Upper lobe of left lung (tissue), 4 donors: ENCODE measurements at regions not wholly inside any gene's neighbourhood (a gene's known extent, or its start where the extent isn't known, plus 50 kb on each side); places are given as distances from the start of the nearest gene placed in this dataset.
"Not testable (repeated sequence)": the region's sequence is repeated elsewhere in the genome, so short reads cannot be mapped to it uniquely, and the experiment has no call there.

Experiments
- POLR2A ChIP-seq, 4 donors: fragments of 450-650 bp; IDR thresholded peaks; one replicate each; pipeline ENCODE4 v1.5.1; 2016 to 2017; ENCODE audit warnings: antibody characterized with exemption in 4 of 4, mild to moderate bottlenecking in 2 of 4
- TF ChIP-seq, protein P1 (sequence below), 6 experiments: fragments of 450-650 bp in 4 of 6; fragments of 200-600 bp in 2 of 6; sonication (generic) in 2 of 6; IDR thresholded peaks; one replicate each; pipeline ENCODE4 v1.5.1; 2016 to 2019; ENCODE audit warnings: antibody characterized with exemption in 6 of 6

DNA sequence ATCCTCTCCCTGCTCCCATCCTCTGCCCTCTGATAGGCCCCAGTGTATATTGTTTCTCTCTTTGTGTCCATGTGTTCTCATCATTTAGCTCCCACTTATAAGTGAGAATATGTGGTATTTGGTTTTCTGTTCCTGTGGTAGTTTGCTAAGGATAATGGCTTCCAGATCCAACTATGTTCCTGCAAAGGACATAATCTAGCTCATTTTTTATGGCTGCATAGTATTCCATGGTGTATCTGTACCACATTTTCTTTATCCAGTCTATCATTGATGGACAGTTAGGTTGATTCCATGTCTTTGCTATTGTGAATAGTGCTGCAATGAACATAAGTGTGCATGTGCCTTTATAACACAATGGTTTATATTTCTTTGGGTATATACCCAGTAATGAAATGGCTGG, 57.8 kb upstream of the SMIM30 start:
- not testable (repeated sequence) for TF ChIP-seq POLR2A (IDR thresholded peaks at IDR 0.05)
- TF ChIP-seq, protein P1, sequence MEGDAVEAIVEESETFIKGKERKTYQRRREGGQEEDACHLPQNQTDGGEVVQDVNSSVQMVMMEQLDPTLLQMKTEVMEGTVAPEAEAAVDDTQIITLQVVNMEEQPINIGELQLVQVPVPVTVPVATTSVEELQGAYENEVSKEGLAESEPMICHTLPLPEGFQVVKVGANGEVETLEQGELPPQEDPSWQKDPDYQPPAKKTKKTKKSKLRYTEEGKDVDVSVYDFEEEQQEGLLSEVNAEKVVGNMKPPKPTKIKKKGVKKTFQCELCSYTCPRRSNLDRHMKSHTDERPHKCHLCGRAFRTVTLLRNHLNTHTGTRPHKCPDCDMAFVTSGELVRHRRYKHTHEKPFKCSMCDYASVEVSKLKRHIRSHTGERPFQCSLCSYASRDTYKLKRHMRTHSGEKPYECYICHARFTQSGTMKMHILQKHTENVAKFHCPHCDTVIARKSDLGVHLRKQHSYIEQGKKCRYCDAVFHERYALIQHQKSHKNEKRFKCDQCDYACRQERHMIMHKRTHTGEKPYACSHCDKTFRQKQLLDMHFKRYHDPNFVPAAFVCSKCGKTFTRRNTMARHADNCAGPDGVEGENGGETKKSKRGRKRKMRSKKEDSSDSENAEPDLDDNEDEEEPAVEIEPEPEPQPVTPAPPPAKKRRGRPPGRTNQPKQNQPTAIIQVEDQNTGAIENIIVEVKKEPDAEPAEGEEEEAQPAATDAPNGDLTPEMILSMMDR (IDR thresholded peaks at IDR 0.05): not testable (repeated sequence)
